CD14-positive monocyte (primary cell): ENCODE measurements at regions not wholly inside any gene's neighbourhood (a gene's known extent, or its start where the extent isn't known, plus 50 kb on each side); places are given as distances from the start of the nearest gene placed in this dataset.

Experiments used
- DNase-seq, 3 donors: peaks; one replicate each; pipeline ENCODE4 v3.0.0-alpha.2; 2011 to 2022
- H2AFZ ChIP-seq: 2 replicates; pipeline ENCODE4 v1.6.0; 2012; ENCODE audit warnings: mild to moderate bottlenecking, low read depth, low read length, inconsistent platforms; ENCODE audit not compliant: insufficient read depth, poor library complexity, severe bottlenecking
- H3K27ac ChIP-seq, 2 donors: 1 replicate in 1 of 2; 2 replicates in 1 of 2; pipeline ENCODE4 v1.5.1; 2012 to 2013; ENCODE audit warnings: low read length in 2 of 2, control low read depth in 1 of 2, inconsistent platforms in 1 of 2, low read depth in 1 of 2, mild to moderate bottlenecking in 1 of 2
- H3K27me3 ChIP-seq, 2 donors: one replicate each; pipeline versions ENCODE4 v1.6.0 to v1.6.1; 2011 to 2013; ENCODE audit warnings: low read length in 2 of 2; ENCODE audit not compliant: control insufficient read depth in 2 of 2, insufficient read depth in 2 of 2
- H3K36me3 ChIP-seq, 2 donors: replicated peaks in 1 of 2; 1 replicate in 1 of 2; 2 replicates in 1 of 2; pipeline versions ENCODE4 v1.5.1 to v1.6.1; 2012 to 2013; ENCODE audit warnings: low read length in 2 of 2, control low read depth in 1 of 2, inconsistent platforms in 1 of 2, mild to moderate bottlenecking in 1 of 2; ENCODE audit not compliant: insufficient read depth in 2 of 2, control insufficient read depth in 1 of 2
- H3K4me1 ChIP-seq, 2 donors: 1 replicate in 1 of 2; 2 replicates in 1 of 2; pipeline versions ENCODE4 v1.5.1 to v1.6.1; 2012 to 2013; ENCODE audit warnings: low read length in 2 of 2, control low read depth in 1 of 2, inconsistent platforms in 1 of 2, mild to moderate bottlenecking in 1 of 2, moderate library complexity in 1 of 2; ENCODE audit not compliant: insufficient read depth in 2 of 2, control insufficient read depth in 1 of 2
- H3K4me2 ChIP-seq: replicated peaks from 2 replicates; pipeline ENCODE3; 2012; ENCODE audit warnings: low read length, moderate library complexity, mild to moderate bottlenecking; ENCODE audit not compliant: poor library complexity, severe bottlenecking; ENCODE audit errors: extremely low read depth
- H3K4me3 ChIP-seq, 3 experiments: fragments of 200-600 bp in 1 of 3; sonication (generic) in 1 of 3; replicated peaks in 1 of 3; 1 replicate in 2 of 3; 2 replicates in 1 of 3; pipeline ENCODE4 v1.5.1; 2011 to 2013; ENCODE audit warnings: low read length in 3 of 3, mild to moderate bottlenecking in 3 of 3, control low read depth in 2 of 3, low read depth in 2 of 3, inconsistent platforms in 1 of 3, moderate library complexity in 1 of 3
- H3K79me2 ChIP-seq: 2 replicates; pipeline ENCODE4 v1.6.0; 2012; ENCODE audit warnings: mild to moderate bottlenecking, control low read depth, inconsistent platforms, low read length, moderate library complexity; ENCODE audit not compliant: insufficient read depth
- H3K9ac ChIP-seq: 2 replicates; pipeline ENCODE4 v1.6.0; 2017; ENCODE audit warnings: low read length, mild to moderate bottlenecking; ENCODE audit not compliant: insufficient read depth, poor library complexity, severe bottlenecking
- H3K9me3 ChIP-seq, 2 donors: replicated peaks in 1 of 2; 1 replicate in 1 of 2; 2 replicates in 1 of 2; pipeline versions ENCODE4 v1.5.1 to v1.6.1; 2012 to 2013; ENCODE audit warnings: low read length in 2 of 2, control low read depth in 1 of 2; ENCODE audit not compliant: control insufficient read depth in 1 of 2, insufficient read depth in 1 of 2
- H4K20me1 ChIP-seq: 2 replicates; pipeline ENCODE4 v1.6.0; 2012; ENCODE audit warnings: mild to moderate bottlenecking, low read length, control low read depth, moderate library complexity; ENCODE audit not compliant: insufficient read depth
- H3K27ac Mint-ChIP-seq, 7 donors: one replicate each; pipeline ENCODE4 v1.8.0; 2020; ENCODE audit warnings: mild to moderate bottlenecking in 7 of 7, mixed read lengths in 7 of 7, moderate library complexity in 6 of 7, inconsistent platforms in 2 of 7
- H3K27me3 Mint-ChIP-seq, 3 donors: one replicate each; pipeline ENCODE4 v1.8.0; 2021 to 2022; ENCODE audit warnings: low read depth in 3 of 3, mild to moderate bottlenecking in 3 of 3, mixed read lengths in 3 of 3, moderate library complexity in 3 of 3, inconsistent platforms in 1 of 3
- H3K36me3 Mint-ChIP-seq, 2 donors: one replicate each; pipeline ENCODE4 v1.8.0; 2020; ENCODE audit warnings: mixed read lengths in 2 of 2, inconsistent platforms in 1 of 2, mild to moderate bottlenecking in 1 of 2
- H3K4me1 Mint-ChIP-seq: one replicate; pipeline ENCODE4 v1.8.0; 2020; ENCODE audit warnings: mild to moderate bottlenecking, mixed read lengths
- H3K4me3 Mint-ChIP-seq, 2 donors: one replicate each; pipeline ENCODE4 v1.8.0; 2020; ENCODE audit warnings: mild to moderate bottlenecking in 2 of 2, mixed read lengths in 2 of 2, moderate library complexity in 1 of 2
- H3K9me3 Mint-ChIP-seq, 7 donors: one replicate each; pipeline ENCODE4 v1.8.0; 2020 to 2022; ENCODE audit warnings: mixed read lengths in 7 of 7, mild to moderate bottlenecking in 6 of 7, moderate library complexity in 6 of 7, inconsistent platforms in 2 of 7
- CTCF ChIP-seq: fragments of 200-600 bp; IDR thresholded peaks from one replicate; pipeline ENCODE4 v1.8.0; 2022; ENCODE audit warnings: antibody characterized with exemption, mild to moderate bottlenecking
- WGBS: methylation state at CpG from one replicate; pipeline ENCODE4 v1.1.5; 2013; ENCODE audit warnings: missing lambda C conversion rate; ENCODE audit not compliant: insufficient coverage; 5-methylcytosine and 5-hydroxymethylcytosine counted together
- intact Hi-C, 2 donors: fragments of 100-400 bp; cut with micrococcal nuclease; formaldehyde crosslinking; loops; one replicate each; pipeline versions ENCODE4 v1.15.0 to v1.15.1; 2023

GRCh38 chr13:105446197-105446596, 1089.3 kb downstream of the EFNB2 start:
- DNase-seq: no peak
- Histone ChIP-seq H3K9ac (no peak overlapping the region), H2AFZ (no peak overlapping the region), H4K20me1 (no peaks in the 10 kb centered on the region), H3K4me3 (no peak overlapping the region), H3K4me2 (no peak overlapping the region), H3K36me3 (no peaks in the 10 kb centered on the region), H3K27me3 (no peaks in the 10 kb centered on the region), H3K4me1 (no peaks in the 10 kb centered on the region), H3K79me2 (no peaks in the 10 kb centered on the region), H3K27ac (no peak overlapping the region), H3K9me3 (peaks cover 0 to 3% of the 10 kb centered on the region in 2 donors)
- TF ChIP-seq CTCF: no peak
- H3K27ac Mint-ChIP-seq: no peak overlapping the region
- H3K36me3 Mint-ChIP-seq: no peaks in the 10 kb centered on the region
- peaks cover 2% of the 10 kb centered on the region for H3K4me1 Mint-ChIP-seq
- H3K9me3 Mint-ChIP-seq: peaks cover 0 to 6% (median 2%) of the 10 kb centered on the region in 7 donors
- WGBS: 66% methylated on average over 4 of the region's 4 CpGs
- no peak overlapping the region for H3K4me3 Mint-ChIP-seq
- no peaks in the 10 kb centered on the region for H3K27me3 Mint-ChIP-seq
- intact Hi-C loops: no loop called here

- TF ChIP-seq CTCF: no peak
- H2AFZ ChIP-seq: no peak overlapping the region
- intact Hi-C loops: no loop called here
- H3K27me3 ChIP-seq: no peaks in the 10 kb centered on the region
- H3K79me2 ChIP-seq: no peaks in the 10 kb centered on the region
- Mint-ChIP-seq H3K27ac (no peak overlapping the region), H3K4me1 (peaks cover 2% of the 10 kb centered on the region), H3K36me3 (no peaks in the 10 kb centered on the region), H3K4me3 (no peak overlapping the region), H3K27me3 (no peaks in the 10 kb centered on the region), H3K9me3 (peaks cover 0 to 6% (median 1%) of the 10 kb centered on the region in 7 donors)
- no peak for DNase-seq
- no peak overlapping the region for H3K4me2 ChIP-seq
- no peak overlapping the region for H3K27ac ChIP-seq
- no peaks in the 10 kb centered on the region for H4K20me1 ChIP-seq
- no peak overlapping the region for H3K4me3 ChIP-seq
- no peak overlapping the region for H3K9ac ChIP-seq
- WGBS: no CpG with 5 or more reads among the region's 4 CpGs
- no peaks in the 10 kb centered on the region for H3K36me3 ChIP-seq
- no peaks in the 10 kb centered on the region for H3K4me1 ChIP-seq
- H3K9me3 ChIP-seq: peaks cover 0 to 3% of the 10 kb centered on the region in 2 donors
These were observed 1089.7 kb downstream of the EFNB2 start for GRCh38 chr13:105445796-105446195.
